ENCODE measurements at regions not wholly inside any gene's neighbourhood (a gene's known extent, or its start where the extent isn't known, plus 50 kb on each side); places are given as distances from the start of the nearest gene placed in this dataset.

DNA sequence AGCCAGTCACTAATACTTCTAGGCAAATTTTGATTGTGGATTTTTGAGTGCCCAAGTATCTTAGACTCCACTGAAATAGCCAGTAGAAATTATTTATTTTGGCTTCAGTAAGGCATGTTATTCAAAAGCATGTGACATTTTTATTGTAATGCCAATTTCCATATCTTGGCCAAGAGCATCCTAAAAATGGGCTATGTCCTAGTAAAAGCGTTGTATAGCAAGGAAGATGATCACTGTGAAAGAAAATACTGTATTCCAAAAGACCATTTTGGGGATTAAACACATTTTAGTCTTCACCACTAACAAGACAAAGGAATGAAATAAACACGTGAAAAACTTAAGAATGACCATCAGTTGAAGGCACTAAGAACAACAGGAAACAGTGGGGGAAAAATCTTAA, 149.1 kb downstream of the NUFIP1 start:
- no TSS peak for BruUV-seq (replicated peaks)
- no peaks in the 10 kb centered on the region for H3K4me1 ChIP-seq (ENCODE audit: insufficient read depth, low read length, poor library complexity, severe bottlenecking)

DNA sequence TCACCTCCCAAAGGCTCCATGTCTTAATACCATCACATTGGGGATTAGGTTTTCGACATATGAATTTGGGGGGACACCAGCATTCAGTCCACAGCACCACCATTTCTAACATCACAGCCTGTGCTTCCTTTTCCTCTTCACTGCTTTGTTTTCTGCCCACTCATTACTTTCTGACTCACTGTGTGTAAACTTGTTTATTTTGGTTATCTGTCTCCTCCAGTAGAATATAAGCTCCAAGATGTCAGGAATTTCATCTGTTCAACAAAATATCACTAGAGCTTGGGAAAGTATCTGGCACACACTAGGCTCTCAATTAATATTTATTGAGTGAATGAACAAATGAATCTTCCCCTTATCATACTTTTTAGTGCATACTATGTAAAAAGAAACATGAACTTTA, 152.0 kb downstream of the NUFIP1 start:
- Histone ChIP-seq H3K27me3 (replicated peaks; ENCODE audit: insufficient read depth, low read depth, low read length, poor library complexity) (no peaks in the 10 kb centered on the region), H3K36me3 (ENCODE audit: insufficient read depth, low read length, poor library complexity, severe bottlenecking) (no peaks in the 10 kb centered on the region), H3K27ac (ENCODE audit: low read depth, low read length, poor library complexity, severe bottlenecking) (no peak overlapping the region), H3K4me1 (ENCODE audit: insufficient read depth, low read length, poor library complexity, severe bottlenecking) (no peaks in the 10 kb centered on the region), H3K9me3 (ENCODE audit: low read depth, low read length, poor library complexity, severe bottlenecking) (no peaks in the 10 kb centered on the region), H3K4me3 (ENCODE audit: low read depth, low read length, poor library complexity, severe bottlenecking) (no peak overlapping the region)
- TF ChIP-seq, protein P1, sequence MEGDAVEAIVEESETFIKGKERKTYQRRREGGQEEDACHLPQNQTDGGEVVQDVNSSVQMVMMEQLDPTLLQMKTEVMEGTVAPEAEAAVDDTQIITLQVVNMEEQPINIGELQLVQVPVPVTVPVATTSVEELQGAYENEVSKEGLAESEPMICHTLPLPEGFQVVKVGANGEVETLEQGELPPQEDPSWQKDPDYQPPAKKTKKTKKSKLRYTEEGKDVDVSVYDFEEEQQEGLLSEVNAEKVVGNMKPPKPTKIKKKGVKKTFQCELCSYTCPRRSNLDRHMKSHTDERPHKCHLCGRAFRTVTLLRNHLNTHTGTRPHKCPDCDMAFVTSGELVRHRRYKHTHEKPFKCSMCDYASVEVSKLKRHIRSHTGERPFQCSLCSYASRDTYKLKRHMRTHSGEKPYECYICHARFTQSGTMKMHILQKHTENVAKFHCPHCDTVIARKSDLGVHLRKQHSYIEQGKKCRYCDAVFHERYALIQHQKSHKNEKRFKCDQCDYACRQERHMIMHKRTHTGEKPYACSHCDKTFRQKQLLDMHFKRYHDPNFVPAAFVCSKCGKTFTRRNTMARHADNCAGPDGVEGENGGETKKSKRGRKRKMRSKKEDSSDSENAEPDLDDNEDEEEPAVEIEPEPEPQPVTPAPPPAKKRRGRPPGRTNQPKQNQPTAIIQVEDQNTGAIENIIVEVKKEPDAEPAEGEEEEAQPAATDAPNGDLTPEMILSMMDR (conservative IDR thresholded peaks at IDR 0.05; ENCODE audit: low read depth, low read length): no peak
- no peak for TF ChIP-seq EZH2 (IDR thresholded peaks at IDR 0.05; ENCODE audit: borderline replicate concordance, low read depth, low read length, poor library complexity, severe bottlenecking)
- POLR2A ChIA-PET (ENCODE audit: low non-redundant PET): interaction anchor here (0.5 kb wide), 1 partner anchor 797 kb away, joined by 3 read pairs; no protein-coding TSS in a partner anchor
- intact Hi-C loops (cut with micrococcal nuclease; ENCODE audit: unreplicated experiment): no loop called here
- BruUV-seq (replicated peaks): no TSS peak
- CTCF ChIA-PET: no interaction called here
- DNase-seq (ENCODE audit: low spot score): no peak

More for the DNA sequence above, 149.1 kb downstream of the NUFIP1 start:
- Histone ChIP-seq H3K4me3 (ENCODE audit: low read depth, low read length, poor library complexity, severe bottlenecking) (no peak overlapping the region), H3K36me3 (ENCODE audit: insufficient read depth, low read length, poor library complexity, severe bottlenecking) (no peaks in the 10 kb centered on the region), H3K27me3 (replicated peaks; ENCODE audit: insufficient read depth, low read depth, low read length, poor library complexity) (no peaks in the 10 kb centered on the region), H3K9me3 (ENCODE audit: low read depth, low read length, poor library complexity, severe bottlenecking) (no peaks in the 10 kb centered on the region), H3K27ac (ENCODE audit: low read depth, low read length, poor library complexity, severe bottlenecking) (no peak overlapping the region)
- intact Hi-C loops (cut with micrococcal nuclease; ENCODE audit: unreplicated experiment): no loop called here
- no peak for DNase-seq (ENCODE audit: low spot score)
- TF ChIP-seq, protein P1 (conservative IDR thresholded peaks at IDR 0.05; ENCODE audit: low read depth, low read length): no peak
- no peak for TF ChIP-seq EZH2 (IDR thresholded peaks at IDR 0.05; ENCODE audit: borderline replicate concordance, low read depth, low read length, poor library complexity, severe bottlenecking)
- ChIA-PET CTCF (no interaction called here), POLR2A (ENCODE audit: low non-redundant PET) (no interaction called here)

DNA sequence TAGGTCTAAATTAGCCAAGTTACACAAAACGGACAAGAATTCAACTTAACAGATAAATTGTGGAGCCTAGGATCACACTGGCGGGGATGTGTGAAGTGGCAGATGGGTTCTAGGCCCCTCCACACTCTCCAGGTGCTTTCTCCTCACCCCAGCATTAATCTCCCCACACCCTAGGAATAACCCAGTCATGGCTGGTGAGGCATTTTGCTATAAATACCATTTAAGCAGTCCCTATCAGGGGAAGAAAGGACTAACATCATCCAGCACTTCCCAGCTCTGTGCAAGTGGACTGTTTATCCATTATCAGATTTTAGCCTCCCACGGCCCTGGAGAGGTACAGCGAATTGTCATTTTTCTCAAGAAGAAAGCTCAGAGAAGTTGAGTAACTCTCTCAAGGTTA, 154.9 kb downstream of the NUFIP1 start:
- Histone ChIP-seq H3K4me1 (ENCODE audit: insufficient read depth, low read length, poor library complexity, severe bottlenecking) (no peaks in the 10 kb centered on the region), H3K4me3 (ENCODE audit: low read depth, low read length, poor library complexity, severe bottlenecking) (no peak overlapping the region), H3K27me3 (replicated peaks; ENCODE audit: insufficient read depth, low read depth, low read length, poor library complexity) (no peaks in the 10 kb centered on the region), H3K27ac (ENCODE audit: low read depth, low read length, poor library complexity, severe bottlenecking) (no peak overlapping the region), H3K9me3 (ENCODE audit: low read depth, low read length, poor library complexity, severe bottlenecking) (no peaks in the 10 kb centered on the region), H3K36me3 (ENCODE audit: insufficient read depth, low read length, poor library complexity, severe bottlenecking) (no peaks in the 10 kb centered on the region)
- no peak for DNase-seq (ENCODE audit: low spot score)
- TF ChIP-seq EZH2 (IDR thresholded peaks at IDR 0.05; ENCODE audit: borderline replicate concordance, low read depth, low read length, poor library complexity, severe bottlenecking): no peak
- TF ChIP-seq, protein P1 (conservative IDR thresholded peaks at IDR 0.05; ENCODE audit: low read depth, low read length): no peak
- intact Hi-C loops (cut with micrococcal nuclease; ENCODE audit: unreplicated experiment): no loop called here
- ChIA-PET POLR2A (ENCODE audit: low non-redundant PET) (no interaction called here), CTCF (no interaction called here)
- BruUV-seq (replicated peaks): no TSS peak
